Ascending aorta (tissue), 2 donors: ENCODE measurements at regions not wholly inside any gene's neighbourhood (a gene's known extent, or its start where the extent isn't known, plus 50 kb on each side); places are given as distances from the start of the nearest gene placed in this dataset.

Source experiments
- DNase-seq, 2 donors: peaks; one replicate each; pipeline ENCODE4 v3.0.0-alpha.2; 2019; ENCODE audit warnings: low spot score in 2 of 2
- H3K27ac ChIP-seq, 2 donors: fragments of 200-600 bp; sonication (generic); one replicate each; pipeline ENCODE4 v1.5.1; 2016 to 2017; ENCODE audit warnings: mild to moderate bottlenecking in 1 of 2
- H3K27me3 ChIP-seq: fragments of 200-600 bp; sonication (generic); one replicate; pipeline ENCODE4 v1.5.1; 2017
- H3K36me3 ChIP-seq, 2 donors: fragments of 200-600 bp; sonication (generic); one replicate each; pipeline ENCODE4 v1.5.1; 2016
- H3K4me1 ChIP-seq, 2 donors: fragments of 200-600 bp; sonication (generic); one replicate each; pipeline ENCODE4 v1.5.1; 2016 to 2017; ENCODE audit warnings: mild to moderate bottlenecking in 1 of 2
- H3K4me3 ChIP-seq, 2 donors: fragments of 200-600 bp; sonication (generic); one replicate each; pipeline ENCODE4 v1.5.1; 2016 to 2017; ENCODE audit warnings: mild to moderate bottlenecking in 1 of 2
- H3K9me3 ChIP-seq, 2 donors: fragments of 200-600 bp; sonication (generic); one replicate each; pipeline ENCODE4 v1.5.1; 2016
- CTCF ChIP-seq, 3 experiments: fragments of 200-600 bp in 2 of 3; fragments of 450-650 bp in 1 of 3; sonication (generic) in 2 of 3; IDR thresholded peaks; one replicate each; pipeline ENCODE4 v1.5.1; 2016 to 2019; ENCODE audit warnings: antibody characterized with exemption in 3 of 3, mild to moderate bottlenecking in 1 of 3, moderate library complexity in 1 of 3
- intact Hi-C: fragments of 100-400 bp; cut with DNase I; formaldehyde crosslinking; loops from one replicate; pipeline ENCODE4 v1.15.1; 2023

- no peak for TF ChIP-seq CTCF (IDR thresholded peaks at IDR 0.05)
- intact Hi-C loops: no loop called here
- no peak overlapping the region for H3K4me3 ChIP-seq
- H3K36me3 ChIP-seq: no peaks in the 10 kb centered on the region
- H3K9me3 ChIP-seq: no peaks in the 10 kb centered on the region
- no peak for DNase-seq
- no peaks in the 10 kb centered on the region for H3K27me3 ChIP-seq
- H3K27ac ChIP-seq: no peak overlapping the region
- no peaks in the 10 kb centered on the region for H3K4me1 ChIP-seq
Measured at GRCh38 chr21:17446737-17447136, 66.1 kb upstream of the CXADR start.

GRCh38 chr21:17449701-17450100 lies 63.1 kb upstream of the CXADR start:
- no peaks in the 10 kb centered on the region for H3K4me1 ChIP-seq
- no peak for TF ChIP-seq CTCF (IDR thresholded peaks at IDR 0.05)
- intact Hi-C loops: loop anchor here (5.0 kb wide), 1 partner anchor 163 kb away; the partner anchor contains the start of gene BTG3
- no peaks in the 10 kb centered on the region for H3K27me3 ChIP-seq
- no peaks in the 10 kb centered on the region for H3K36me3 ChIP-seq
- no peaks in the 10 kb centered on the region for H3K9me3 ChIP-seq
- no peak overlapping the region for H3K4me3 ChIP-seq
- H3K27ac ChIP-seq: no peak overlapping the region
- no peak for DNase-seq

GRCh38 chr21:17451364-17451891 lies 61.4 kb upstream of the CXADR start:
- no peak for TF ChIP-seq CTCF (IDR thresholded peaks at IDR 0.05)
- Histone ChIP-seq H3K27me3 (no peaks in the 10 kb centered on the region), H3K36me3 (no peaks in the 10 kb centered on the region), H3K9me3 (no peaks in the 10 kb centered on the region), H3K4me1 (no peaks in the 10 kb centered on the region), H3K4me3 (no peak overlapping the region), H3K27ac (no peak overlapping the region)
- intact Hi-C loops: loop anchor here (5.0 kb wide), 1 partner anchor 161 kb away; the partner anchor contains the start of gene BTG3
- DNase-seq: peak in 1 of 2 donors; percentile 70

- no peak overlapping the region for H3K27ac ChIP-seq
- no peaks in the 10 kb centered on the region for H3K9me3 ChIP-seq
- intact Hi-C loops: loop anchor here (5.0 kb wide), 1 partner anchor 158 kb away; the partner anchor contains the start of gene BTG3
- no peaks in the 10 kb centered on the region for H3K36me3 ChIP-seq
- no peaks in the 10 kb centered on the region for H3K27me3 ChIP-seq
- no peak for TF ChIP-seq CTCF (IDR thresholded peaks at IDR 0.05)
- DNase-seq: no peak
- no peaks in the 10 kb centered on the region for H3K4me1 ChIP-seq
- no peak overlapping the region for H3K4me3 ChIP-seq
Measured at GRCh38 chr21:17454315-17455027, 58.4 kb upstream of the CXADR start.

GRCh38 chr21:17455028-17455353 lies 57.9 kb upstream of the CXADR start:
- intact Hi-C loops: no loop called here
- no peaks in the 10 kb centered on the region for H3K4me1 ChIP-seq

More at GRCh38 chr21:17455028-17455353, 57.9 kb upstream of the CXADR start:
- Histone ChIP-seq H3K36me3 (no peaks in the 10 kb centered on the region), H3K4me3 (no peak overlapping the region), H3K27ac (no peak overlapping the region), H3K9me3 (no peaks in the 10 kb centered on the region), H3K27me3 (no peaks in the 10 kb centered on the region)
- DNase-seq: no peak
- no peak for TF ChIP-seq CTCF (IDR thresholded peaks at IDR 0.05)
